HepG2 (cell line): ENCODE measurements at regions not wholly inside any gene's neighbourhood (a gene's known extent, or its start where the extent isn't known, plus 50 kb on each side); places are given as distances from the start of the nearest gene placed in this dataset.

Source experiments
- ATAC-seq: fragments of 200-7000 bp; cut with Tn5 transposase; 3 replicates; pipeline ENCODE4 v1.9.1; 2020; ENCODE audit warnings: mild to moderate bottlenecking, moderate library complexity
- BruUV-seq: library from RNA; stranded (reverse); fragments of 400-500 nt; replicated peaks from 2 replicates; lab custom pipeline; 2021; lab: Mats Ljungman, UMichigan
- CTCF ChIA-PET: fragments of 300-600 bp; formaldehyde crosslinking; extraction: SDS; loops from one replicate; lab custom pipeline; 2021; ENCODE audit warnings: low total read pairs, inconsistent platforms, low intra/inter-chr PET ratio; lab: Yijun Ruan, JAX
- POLR2A ChIA-PET: fragments of 350-600 bp; sonication (Branson Sonifier 250); formaldehyde crosslinking; loops from one replicate; lab custom pipeline; 2020; ENCODE audit warnings: antibody characterized with exemption, inconsistent platforms; lab: Yijun Ruan, JAX
- DNase-seq: peaks from one replicate; pipeline ENCODE4 v3.0.0-alpha.2; 2015; ENCODE audit warnings: low spot score
- FAIRE-seq: peaks from 3 replicates; lab custom pipeline; 2011; peaks lifted over from hg19 to GRCh38; lab: Jason Lieb, UNC
- H2AFZ ChIP-seq: one replicate; pipeline ENCODE4 v1.6.1; 2011; ENCODE audit warnings: low read length, inconsistent platforms
- H3K27ac ChIP-seq: fragments of 300-600 bp; 3 replicates; pipeline ENCODE4 v1.8.0; 2011; ENCODE audit warnings: mixed run types, mild to moderate bottlenecking, mixed read lengths, low read length, inconsistent platforms; ENCODE audit not compliant: insufficient read depth; ENCODE audit errors: extremely low read length
- H3K27me3 ChIP-seq, 2 experiments: fragments of 200-600 bp in 1 of 2; 2 replicates in 1 of 2; 3 replicates in 1 of 2; pipeline versions ENCODE4 v1.6.0 to v1.8.0; 2011; ENCODE audit warnings: low read length in 2 of 2, mild to moderate bottlenecking in 2 of 2, moderate library complexity in 2 of 2, inconsistent platforms in 1 of 2; ENCODE audit not compliant: insufficient read depth in 2 of 2, control insufficient read depth in 1 of 2
- H3K36me3 ChIP-seq, 2 experiments: fragments of 200-600 bp in 1 of 2; replicated peaks in 1 of 2; 2 replicates in 1 of 2; 3 replicates in 1 of 2; pipeline versions ENCODE4 v1.5.1 to v1.8.0; 2011; ENCODE audit warnings: low read length in 2 of 2, inconsistent platforms in 1 of 2; ENCODE audit not compliant: insufficient read depth in 2 of 2, control insufficient read depth in 1 of 2
- H3K4me1 ChIP-seq: 2 replicates; pipeline ENCODE4 v1.5.1; 2012; ENCODE audit warnings: low read length, inconsistent platforms; ENCODE audit not compliant: insufficient read depth
- H3K4me2 ChIP-seq: 2 replicates; pipeline ENCODE4 v1.6.0; 2011; ENCODE audit warnings: low read depth, low read length, inconsistent platforms
- H3K4me3 ChIP-seq, 3 experiments: fragments of 200-600 bp in 1 of 3; sonication (generic), shearing (Covaris generic) in 1 of 3; replicated peaks in 1 of 3; 2 replicates each; pipeline ENCODE4 v1.5.1; 2011 to 2016; ENCODE audit warnings: low read length in 3 of 3, inconsistent platforms in 2 of 3, low read depth in 2 of 3, mild to moderate bottlenecking in 2 of 3, control low read depth in 1 of 3, mixed read lengths in 1 of 3; ENCODE audit not compliant: insufficient read depth in 1 of 3
- H3K79me2 ChIP-seq: one replicate; pipeline ENCODE4 v1.6.1; 2011; ENCODE audit warnings: low read length, inconsistent platforms; ENCODE audit not compliant: insufficient read depth
- H3K9ac ChIP-seq: 2 replicates; pipeline ENCODE4 v1.6.0; 2011; ENCODE audit warnings: mild to moderate bottlenecking, low read depth, low read length, inconsistent platforms; ENCODE audit not compliant: insufficient read depth
- H3K9me3 ChIP-seq: 2 replicates; pipeline ENCODE4 v1.5.1; 2012; ENCODE audit warnings: mild to moderate bottlenecking, low read length
- H4K20me1 ChIP-seq: 2 replicates; pipeline ENCODE4 v1.6.0; 2011; ENCODE audit warnings: inconsistent platforms, mild to moderate bottlenecking, low read length, moderate library complexity; ENCODE audit not compliant: insufficient read depth
- CEBPB ChIP-seq: IDR thresholded peaks from 2 replicates; pipeline ENCODE4 v1.6.1; 2011; ENCODE audit warnings: low read depth, low read length, improper control_type of control experiment, borderline replicate concordance
- FOSL2 ChIP-seq: sonication (generic); formaldehyde crosslinking; IDR thresholded peaks from 2 replicates; pipeline ENCODE4 v1.4.0; 2020; ENCODE audit warnings: missing genetic modification reagents
- KAT2B ChIP-seq: fragments of 150-350 bp; IDR thresholded peaks from 2 replicates; pipeline ENCODE4 v1.6.1; 2014; ENCODE audit warnings: low read depth, low read length, borderline replicate concordance
- NR1H2 ChIP-seq: sonication (generic); formaldehyde crosslinking; IDR thresholded peaks from 2 replicates; pipeline ENCODE4 v1.8.1; 2022; ENCODE audit warnings: low read depth, missing genetic modification reagents, borderline replicate concordance
- RFX5 ChIP-seq: IDR thresholded peaks from 2 replicates; pipeline ENCODE4 v1.6.1; 2011; ENCODE audit warnings: low read depth, low read length, improper control_type of control experiment
- SALL1 ChIP-seq: sonication (generic); formaldehyde crosslinking; IDR thresholded peaks from 2 replicates; pipeline ENCODE4 v1.8.0; 2022; ENCODE audit warnings: mild to moderate bottlenecking, missing genetic modification reagents
- SPEN ChIP-seq: sonication (generic); formaldehyde crosslinking; IDR thresholded peaks from 2 replicates; pipeline ENCODE4 v1.5.1; 2020; ENCODE audit warnings: low read depth, mild to moderate bottlenecking, missing genetic modification reagents
- ZFP36L2 ChIP-seq: sonication (generic); formaldehyde crosslinking; IDR thresholded peaks from 2 replicates; pipeline ENCODE4 v1.4.0; 2020; ENCODE audit warnings: missing genetic modification reagents
- ZMYM2 ChIP-seq: sonication (generic); formaldehyde crosslinking; IDR thresholded peaks from 2 replicates; pipeline ENCODE4 v1.8.0; 2022; ENCODE audit warnings: mild to moderate bottlenecking, missing genetic modification reagents
- ZNF646 ChIP-seq: sonication (generic); formaldehyde crosslinking; IDR thresholded peaks from 2 replicates; pipeline ENCODE4 v1.9.0; 2021; ENCODE audit warnings: mild to moderate bottlenecking, missing genetic modification reagents
- WGBS: methylation state at CpG from one replicate; pipeline ENCODE4 v1.1.6; 2017; ENCODE audit warnings: low lambda C conversion rate; 5-methylcytosine and 5-hydroxymethylcytosine counted together
- in situ Hi-C: cut with HindIII; loops from 2 replicates; pipeline ENCODE4 v1.10.0; 2017; ENCODE audit warnings: low pct_unique_long_range_greater_than_20kb; ENCODE audit not compliant: extremely low pct_ligation_motif_present
- intact Hi-C: fragments of 100-400 bp; cut with micrococcal nuclease; formaldehyde crosslinking; loops from one replicate; pipeline ENCODE4 v1.10.0; 2022; ENCODE audit not compliant: unreplicated experiment

- Histone ChIP-seq H3K79me2 (no peaks in the 10 kb centered on the region), H3K27ac (no peak overlapping the region), H3K4me1 (no peaks in the 10 kb centered on the region), H4K20me1 (no peaks in the 10 kb centered on the region), H3K4me2 (no peak overlapping the region), H3K9me3 (no peaks in the 10 kb centered on the region), H3K9ac (no peak overlapping the region), H3K36me3 (no peaks in the 10 kb centered on the region), H3K4me3 (no peak overlapping the region), H3K27me3 (no peaks in the 10 kb centered on the region), H2AFZ (no peak overlapping the region)
- 0 out of 3 replicates have a peak, but pooled peaks have one; percentile 31 for ATAC-seq
- ChIA-PET CTCF (no interaction called here), POLR2A (no interaction called here)
- in situ Hi-C loops (no loop called here), intact Hi-C loops (no loop called here)
- 4% methylated on average over 3 of the region's 3 CpGs for WGBS
- DNase-seq, result peak; percentile 7
- FAIRE-seq, result no peak
- BruUV-seq, result no TSS peak
- TF ChIP-seq CEBPB, result peak; percentile 67
- TF ChIP-seq FOSL2, result peak; percentile 71
- TF ChIP-seq KAT2B, result no peak
Measured at GRCh38 chr12:89768586-89769482, 60.2 kb upstream of the ATP2B1 start.

GRCh38 chr12:89765959-89766824, 57.6 kb upstream of the ATP2B1 start:
- intact Hi-C loops (no loop called here), in situ Hi-C loops (no loop called here)
- CTCF ChIA-PET, result no interaction called here
- H3K9ac ChIP-seq, result no peak overlapping the region
- H3K4me1 ChIP-seq, result no peaks in the 10 kb centered on the region
- POLR2A ChIA-PET, result no interaction called here
- FAIRE-seq (no peak), ATAC-seq (no peak), DNase-seq (no peak)
- no peak overlapping the region for H3K4me3 ChIP-seq
- H4K20me1 ChIP-seq, result no peaks in the 10 kb centered on the region
- H3K36me3 ChIP-seq, result no peaks in the 10 kb centered on the region
- BruUV-seq, result no TSS peak
- no peak overlapping the region for H2AFZ ChIP-seq
- no peaks in the 10 kb centered on the region for H3K79me2 ChIP-seq
- H3K27me3 ChIP-seq, result no peaks in the 10 kb centered on the region
- H3K4me2 ChIP-seq, result no peak overlapping the region
- no peaks in the 10 kb centered on the region for H3K9me3 ChIP-seq
- H3K27ac ChIP-seq, result no peak overlapping the region
- 0% methylated on average over 3 of the region's 3 CpGs for WGBS
- TF ChIP-seq SALL1 (CRISPR knock-in tag) (no peak), ZMYM2 (CRISPR knock-in tag) (no peak), SPEN (CRISPR knock-in tag) (no peak), NR1H2 (no peak), ZNF646 (CRISPR knock-in tag) (no peak), ZFP36L2 (CRISPR knock-in tag) (no peak), RFX5 (no peak)
